Gastroesophageal sphincter (tissue), 3 donors: ENCODE measurements at regions not wholly inside any gene's neighbourhood (a gene's known extent, or its start where the extent isn't known, plus 50 kb on each side); places are given as distances from the start of the nearest gene placed in this dataset.
"Not testable (repeated sequence)": the region's sequence is repeated elsewhere in the genome, so short reads cannot be mapped to it uniquely, and the experiment has no call there.

ENCODE experiments used
- EP300 ChIP-seq: sonication (generic); formaldehyde crosslinking; IDR thresholded peaks from one replicate; pipeline ENCODE4 v1.6.1; 2017; ENCODE audit warnings: antibody characterized with exemption, mild to moderate bottlenecking
- POLR2A ChIP-seq, 2 donors: fragments of 450-650 bp; IDR thresholded peaks; one replicate each; pipeline ENCODE4 v1.6.1; 2017; ENCODE audit warnings: antibody characterized with exemption in 2 of 2, mild to moderate bottlenecking in 2 of 2, moderate library complexity in 1 of 2
- POLR2AphosphoS5 ChIP-seq: sonication (generic); formaldehyde crosslinking; IDR thresholded peaks from one replicate; pipeline ENCODE4 v1.6.1; 2017; ENCODE audit warnings: antibody characterized with exemption
- TF ChIP-seq, protein P1 (sequence below), 4 experiments: fragments of 200-600 bp in 2 of 4; fragments of 450-650 bp in 2 of 4; sonication (generic) in 1 of 4; IDR thresholded peaks; one replicate each; pipeline ENCODE4 v1.5.1; 2017 to 2019; ENCODE audit warnings: antibody characterized with exemption in 4 of 4, mild to moderate bottlenecking in 2 of 4, moderate library complexity in 2 of 4

DNA sequence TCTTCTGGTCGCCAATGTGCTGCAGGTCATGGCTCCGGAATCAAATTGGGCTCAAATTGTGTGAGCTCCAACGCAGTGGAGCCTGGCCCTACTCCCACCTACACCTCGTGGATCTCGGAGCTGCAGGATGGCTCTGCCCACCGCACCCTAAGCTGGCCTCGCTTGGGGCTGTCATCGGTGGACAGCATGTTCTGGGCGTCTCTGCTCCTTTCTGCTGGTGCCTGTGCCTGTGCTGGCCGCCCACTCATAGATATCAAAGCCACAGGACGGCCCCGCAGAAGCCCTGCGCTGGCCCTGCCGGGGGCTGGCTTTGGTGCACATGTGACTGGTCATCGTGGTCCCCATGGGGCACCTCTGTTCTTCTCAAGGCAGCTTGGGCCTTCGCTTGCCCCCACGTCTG is 2943.5 kb upstream of the OR11H1 start:
- TF ChIP-seq EP300; POLR2AphosphoS5; POLR2A (IDR thresholded peaks at IDR 0.05): not testable (repeated sequence)
- TF ChIP-seq, protein P1, sequence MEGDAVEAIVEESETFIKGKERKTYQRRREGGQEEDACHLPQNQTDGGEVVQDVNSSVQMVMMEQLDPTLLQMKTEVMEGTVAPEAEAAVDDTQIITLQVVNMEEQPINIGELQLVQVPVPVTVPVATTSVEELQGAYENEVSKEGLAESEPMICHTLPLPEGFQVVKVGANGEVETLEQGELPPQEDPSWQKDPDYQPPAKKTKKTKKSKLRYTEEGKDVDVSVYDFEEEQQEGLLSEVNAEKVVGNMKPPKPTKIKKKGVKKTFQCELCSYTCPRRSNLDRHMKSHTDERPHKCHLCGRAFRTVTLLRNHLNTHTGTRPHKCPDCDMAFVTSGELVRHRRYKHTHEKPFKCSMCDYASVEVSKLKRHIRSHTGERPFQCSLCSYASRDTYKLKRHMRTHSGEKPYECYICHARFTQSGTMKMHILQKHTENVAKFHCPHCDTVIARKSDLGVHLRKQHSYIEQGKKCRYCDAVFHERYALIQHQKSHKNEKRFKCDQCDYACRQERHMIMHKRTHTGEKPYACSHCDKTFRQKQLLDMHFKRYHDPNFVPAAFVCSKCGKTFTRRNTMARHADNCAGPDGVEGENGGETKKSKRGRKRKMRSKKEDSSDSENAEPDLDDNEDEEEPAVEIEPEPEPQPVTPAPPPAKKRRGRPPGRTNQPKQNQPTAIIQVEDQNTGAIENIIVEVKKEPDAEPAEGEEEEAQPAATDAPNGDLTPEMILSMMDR (IDR thresholded peaks at IDR 0.05), result not testable (repeated sequence)
